Lower leg skin (tissue), 4 donors: ENCODE measurements at regions not wholly inside any gene's neighbourhood (a gene's known extent, or its start where the extent isn't known, plus 50 kb on each side); places are given as distances from the start of the nearest gene placed in this dataset.

Experiments used
- DNase-seq, 2 donors: peaks; one replicate each; pipeline ENCODE4 v3.0.0-alpha.2; 2019; ENCODE audit warnings: low spot score in 2 of 2
- H3K4me3 ChIP-seq: fragments of 200-600 bp; sonication (generic); 2 replicates; pipeline ENCODE4 v1.5.1; 2017; ENCODE audit warnings: mild to moderate bottlenecking, low read depth; ENCODE audit not compliant: poor library complexity, severe bottlenecking
- POLR2A ChIP-seq, 2 donors: fragments of 450-650 bp; IDR thresholded peaks; one replicate each; pipeline ENCODE4 v1.6.1; 2016 to 2017; ENCODE audit warnings: antibody characterized with exemption in 2 of 2, mild to moderate bottlenecking in 1 of 2, moderate library complexity in 1 of 2
- WGBS, 2 donors: methylation state at CpG; one replicate each; pipeline ENCODE4 v1.1.5; 2018; 5-methylcytosine and 5-hydroxymethylcytosine counted together
- intact Hi-C: fragments of 100-400 bp; cut with DNase I; formaldehyde crosslinking; loops from one replicate; pipeline ENCODE4 v1.15.0; 2023; ENCODE audit warnings: low total_unique reads
- TF ChIP-seq, protein P1 (sequence below), 3 donors: fragments of 450-650 bp; IDR thresholded peaks; one replicate each; pipeline ENCODE4 v1.5.1; 2016; ENCODE audit warnings: antibody characterized with exemption in 3 of 3, mild to moderate bottlenecking in 3 of 3, moderate library complexity in 2 of 3

DNA sequence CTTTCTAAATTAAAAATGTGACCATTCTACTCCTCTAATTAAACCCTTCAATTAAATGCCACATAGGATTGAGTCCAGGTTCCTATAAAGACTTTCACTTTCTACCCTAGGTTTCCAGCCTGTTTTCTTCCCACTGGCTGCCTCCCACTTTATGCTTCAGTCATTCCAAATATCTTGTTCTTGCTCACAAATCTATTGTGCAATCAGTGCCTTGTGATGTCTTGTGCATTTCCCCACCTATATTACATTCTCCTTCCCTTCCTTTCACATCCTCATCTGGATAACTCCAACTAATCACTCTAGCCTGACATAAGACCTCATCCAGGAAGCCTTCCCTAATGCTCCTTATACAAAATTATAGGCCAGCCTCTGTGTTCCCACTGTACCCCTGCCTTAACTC, 281.7 kb upstream of the LRATD1 start:
- DNase-seq = no peak
- no peak overlapping the region for H3K4me3 ChIP-seq
- intact Hi-C loops = no loop called here
- TF ChIP-seq, protein P1, sequence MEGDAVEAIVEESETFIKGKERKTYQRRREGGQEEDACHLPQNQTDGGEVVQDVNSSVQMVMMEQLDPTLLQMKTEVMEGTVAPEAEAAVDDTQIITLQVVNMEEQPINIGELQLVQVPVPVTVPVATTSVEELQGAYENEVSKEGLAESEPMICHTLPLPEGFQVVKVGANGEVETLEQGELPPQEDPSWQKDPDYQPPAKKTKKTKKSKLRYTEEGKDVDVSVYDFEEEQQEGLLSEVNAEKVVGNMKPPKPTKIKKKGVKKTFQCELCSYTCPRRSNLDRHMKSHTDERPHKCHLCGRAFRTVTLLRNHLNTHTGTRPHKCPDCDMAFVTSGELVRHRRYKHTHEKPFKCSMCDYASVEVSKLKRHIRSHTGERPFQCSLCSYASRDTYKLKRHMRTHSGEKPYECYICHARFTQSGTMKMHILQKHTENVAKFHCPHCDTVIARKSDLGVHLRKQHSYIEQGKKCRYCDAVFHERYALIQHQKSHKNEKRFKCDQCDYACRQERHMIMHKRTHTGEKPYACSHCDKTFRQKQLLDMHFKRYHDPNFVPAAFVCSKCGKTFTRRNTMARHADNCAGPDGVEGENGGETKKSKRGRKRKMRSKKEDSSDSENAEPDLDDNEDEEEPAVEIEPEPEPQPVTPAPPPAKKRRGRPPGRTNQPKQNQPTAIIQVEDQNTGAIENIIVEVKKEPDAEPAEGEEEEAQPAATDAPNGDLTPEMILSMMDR (IDR thresholded peaks at IDR 0.05) = no peak
- TF ChIP-seq POLR2A (IDR thresholded peaks at IDR 0.05) = no peak

DNA sequence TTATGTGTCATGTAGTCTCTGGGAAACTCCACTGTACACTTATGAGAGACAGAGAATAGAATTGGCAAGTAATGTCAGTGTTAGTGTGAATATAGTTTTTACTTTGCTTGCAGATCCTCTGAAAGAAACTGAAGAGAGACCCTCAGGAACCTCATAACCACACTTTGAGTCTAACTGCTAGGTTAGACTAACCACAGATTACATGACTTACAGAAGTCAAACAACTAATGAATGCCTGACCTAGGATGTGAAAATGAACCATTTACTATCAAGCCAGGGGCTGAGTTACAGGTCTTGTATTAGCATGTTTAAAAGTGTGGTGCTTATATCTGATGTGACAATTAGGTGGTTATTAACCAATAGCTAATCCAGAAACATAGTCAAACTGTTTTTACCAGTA, 280.4 kb upstream of the LRATD1 start:
- no peak for DNase-seq
- intact Hi-C loops = no loop called here
- no peak for TF ChIP-seq POLR2A (IDR thresholded peaks at IDR 0.05)
- TF ChIP-seq, protein P1 (IDR thresholded peaks at IDR 0.05) = no peak
- no peak overlapping the region for H3K4me3 ChIP-seq

DNA sequence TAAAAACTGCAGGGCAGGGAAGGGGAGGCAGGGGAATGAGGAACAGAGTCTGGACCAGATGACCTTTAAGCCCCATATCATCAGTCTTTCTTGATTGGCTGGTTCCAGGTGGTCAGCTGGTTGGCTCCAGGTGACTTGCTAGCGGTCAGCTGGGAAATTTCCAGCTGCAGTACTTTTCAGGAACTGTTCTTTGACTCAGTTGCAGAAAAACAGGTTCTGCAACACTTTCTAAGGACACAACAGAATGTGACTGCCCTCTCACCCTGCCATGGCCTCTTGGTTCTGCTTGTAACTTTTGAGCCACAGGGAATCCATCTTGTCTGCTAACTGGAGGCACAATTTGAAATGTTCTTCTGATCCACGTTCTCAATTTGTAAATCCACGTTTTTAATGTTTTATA, 278.3 kb upstream of the LRATD1 start:
- intact Hi-C loops = no loop called here
- DNase-seq = no peak
- 63 to 70% methylated on average over 3 of the region's 3 CpGs for WGBS, 2 donors
- TF ChIP-seq, protein P1 (IDR thresholded peaks at IDR 0.05) = no peak
- TF ChIP-seq POLR2A (IDR thresholded peaks at IDR 0.05) = no peak
- H3K4me3 ChIP-seq = no peak overlapping the region

DNA sequence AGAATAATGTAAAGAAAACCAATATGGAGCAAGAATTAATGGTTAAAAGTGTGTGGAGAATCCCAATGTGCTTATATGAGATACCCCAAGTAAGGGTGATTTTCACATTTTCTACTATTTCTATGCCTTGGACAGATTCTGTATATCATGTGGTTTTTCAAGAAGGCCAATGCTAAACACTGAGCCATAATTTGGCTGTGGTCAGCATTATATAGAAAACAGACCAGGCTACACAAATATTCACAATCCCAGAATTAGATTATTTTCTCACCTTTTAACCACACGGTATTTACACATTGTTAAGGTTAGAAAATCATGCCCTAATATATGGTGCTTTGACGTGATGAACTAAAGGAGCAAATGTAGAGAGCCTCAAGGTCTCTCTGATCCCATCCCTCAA, 277.4 kb upstream of the LRATD1 start:
- no peak overlapping the region for H3K4me3 ChIP-seq
- TF ChIP-seq, protein P1 (IDR thresholded peaks at IDR 0.05) = no peak
- no peak for TF ChIP-seq POLR2A (IDR thresholded peaks at IDR 0.05)
- no peak for DNase-seq
- WGBS, 2 donors = 83 to 88% methylated on average over 2 of the region's 2 CpGs
- intact Hi-C loops = no loop called here

DNA sequence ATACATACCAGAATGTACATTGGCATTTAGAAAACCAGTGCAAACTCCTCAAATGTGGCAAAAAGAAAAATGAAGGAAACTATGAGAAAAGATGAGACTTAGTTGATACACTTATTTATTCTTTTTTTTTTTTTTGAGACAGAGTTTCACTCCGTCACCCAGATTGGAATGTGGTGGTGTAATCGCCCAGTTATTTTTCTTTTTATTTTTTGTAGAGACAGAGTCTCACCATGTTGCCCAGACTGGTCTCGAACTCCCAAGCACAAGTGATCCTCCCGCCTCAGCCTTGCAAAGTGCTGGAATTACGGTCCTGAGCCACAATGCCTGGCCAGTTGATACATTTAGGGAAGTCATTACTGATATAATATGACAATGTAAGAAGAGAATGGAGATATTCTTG, 274.2 kb upstream of the LRATD1 start:
- WGBS, 2 donors = 70 to 75% methylated on average over 5 of the region's 5 CpGs

DNA sequence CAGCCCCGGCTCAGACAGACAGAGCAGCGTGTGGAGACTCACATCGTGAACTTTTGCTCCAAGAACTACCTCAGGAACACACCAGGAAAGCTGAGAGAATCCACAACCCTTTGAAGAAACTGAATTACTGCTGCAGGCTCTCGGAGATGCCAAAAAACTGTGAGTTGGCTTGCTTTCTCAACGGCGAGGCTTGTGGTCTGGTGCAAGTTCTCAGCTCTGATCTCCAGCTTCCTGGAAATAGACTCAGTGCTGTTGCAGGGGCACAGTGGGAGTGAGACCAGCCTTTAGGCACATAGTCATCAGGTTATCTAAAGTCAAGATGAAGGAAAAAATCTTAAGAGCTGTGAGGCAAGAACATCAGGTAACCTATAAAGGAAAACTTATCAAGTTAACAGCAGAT, 273.7 kb upstream of the LRATD1 start:
- intact Hi-C loops = no loop called here
- no peak for DNase-seq
- no peak overlapping the region for H3K4me3 ChIP-seq
- TF ChIP-seq POLR2A (IDR thresholded peaks at IDR 0.05) = no peak
- TF ChIP-seq, protein P1 (IDR thresholded peaks at IDR 0.05) = no peak
- 80 to 84% methylated on average over 6 of the region's 6 CpGs for WGBS, 2 donors

More for the DNA sequence above, 274.2 kb upstream of the LRATD1 start:
- no peak overlapping the region for H3K4me3 ChIP-seq
- intact Hi-C loops = no loop called here
- DNase-seq = no peak
- TF ChIP-seq, protein P1 (IDR thresholded peaks at IDR 0.05) = no peak
- no peak for TF ChIP-seq POLR2A (IDR thresholded peaks at IDR 0.05)
